OCI-M1 (cell line): ENCODE measurements at regions not wholly inside any gene's neighbourhood (a gene's known extent, or its start where the extent isn't known, plus 50 kb on each side); places are given as distances from the start of the nearest gene placed in this dataset.
"Not testable (repeated sequence)": the region's sequence is repeated elsewhere in the genome, so short reads cannot be mapped to it uniquely, and the experiment has no call there.

Experiments
- DNase-seq: peaks from one replicate; lab custom pipeline; 2025; lab: John Stamatoyannopoulos, UW

GRCh38 chr2:54031288-54031687, 60.5 kb upstream of the PSME4 start:
- not testable (repeated sequence) for DNase-seq

GRCh38 chr2:54030806-54031205, 60.0 kb upstream of the PSME4 start:
- no peak for DNase-seq

GRCh38 chr2:54030396-54030741, 59.6 kb upstream of the PSME4 start:
- no peak for DNase-seq

- peak; percentile 37 for DNase-seq
Measured at GRCh38 chr2:54029721-54030395, 59.1 kb upstream of the PSME4 start.

DNA sequence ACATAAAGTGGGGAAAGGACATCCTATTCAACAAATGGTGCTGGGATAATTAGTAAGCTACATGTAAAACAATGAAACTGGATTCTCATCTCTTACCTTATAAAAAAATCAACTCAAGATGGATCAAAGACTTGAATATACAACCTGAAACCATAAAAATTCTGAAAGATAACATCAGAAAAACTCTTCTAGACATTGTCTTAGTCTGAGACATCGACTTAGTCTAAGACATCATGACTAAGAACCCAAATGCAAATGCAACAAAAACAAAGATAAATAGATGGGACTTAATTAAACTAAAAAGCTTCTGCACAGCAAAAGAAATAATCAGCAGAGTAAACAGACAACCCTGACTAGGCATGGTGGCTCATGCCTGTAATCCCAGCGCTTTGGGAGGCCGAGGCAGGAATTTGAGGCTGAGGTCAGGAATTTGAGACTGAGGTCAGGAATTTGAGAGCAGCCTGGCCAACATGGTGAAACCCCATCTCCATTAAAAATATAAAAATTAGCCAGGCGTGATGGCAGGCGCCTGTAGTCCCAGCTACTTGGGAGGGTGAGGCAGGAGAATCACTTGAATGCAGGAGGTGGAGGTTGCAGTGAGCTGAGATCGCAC, 54.8 kb upstream of the PSME4 start:
- DNase-seq: not testable (repeated sequence)

- DNase-seq: no peak
Measured at GRCh38 chr2:54024576-54024975, 53.8 kb upstream of the PSME4 start.

GRCh38 chr2:54021702-54022101, 50.9 kb upstream of the PSME4 start:
- no peak for DNase-seq

- DNase-seq: no peak
Measured at GRCh38 chr2:54020793-54021414, 50.1 kb upstream of the PSME4 start.
